ENCODE measurements at regions not wholly inside any gene's neighbourhood (a gene's known extent, or its start where the extent isn't known, plus 50 kb on each side); places are given as distances from the start of the nearest gene placed in this dataset.

- no peak for DNase-seq
- no peak overlapping the region for H3K4me2 ChIP-seq (ENCODE audit: low read length, poor library complexity, severe bottlenecking)
- H2AFZ ChIP-seq (ENCODE audit: low read depth, low read length) = no peak overlapping the region
- no peak overlapping the region for H4K91ac ChIP-seq (ENCODE audit: low read length)
- H3K27me3 ChIP-seq (ENCODE audit: control insufficient read depth in 1 of 2, insufficient read depth in 1 of 2, low read length in 2 of 2) = no peaks in the 10 kb centered on the region
- H3K79me1 ChIP-seq (replicated peaks; ENCODE audit: low read length, poor library complexity, severe bottlenecking) = no peaks in the 10 kb centered on the region
- H2BK120ac ChIP-seq (ENCODE audit: low read depth, low read length) = no peak overlapping the region
- H3K9ac ChIP-seq (ENCODE audit: low read length) = no peak overlapping the region
- no peak overlapping the region for H3K4me3 ChIP-seq (ENCODE audit: insufficient read depth in 1 of 2, low read depth in 1 of 2, low read length in 2 of 2)
- H3K36me3 ChIP-seq (ENCODE audit: control insufficient read depth in 1 of 2, insufficient read depth in 2 of 2, low read depth in 1 of 2, low read length in 2 of 2) = no peaks in the 10 kb centered on the region
- no peak overlapping the region for H2BK5ac ChIP-seq (ENCODE audit: low read depth, low read length, poor library complexity, severe bottlenecking)
- H3K18ac ChIP-seq (ENCODE audit: low read depth in 1 of 2, low read length in 2 of 2) = no peak overlapping the region
- H3K4me1 ChIP-seq (ENCODE audit: control insufficient read depth, insufficient read depth, low read depth, low read length) = no peaks in the 10 kb centered on the region
- H2BK12ac ChIP-seq (ENCODE audit: low read length in 2 of 2) = no peak overlapping the region
- no peak overlapping the region for H2BK15ac ChIP-seq (ENCODE audit: low read depth, poor library complexity, severe bottlenecking)
- H3K14ac ChIP-seq (ENCODE audit: low read length in 2 of 2) = no peak overlapping the region
- 73% methylated on average over 2 of the region's 2 CpGs for WGBS
- no peak overlapping the region for H3K27ac ChIP-seq (ENCODE audit: low read length, poor library complexity, severe bottlenecking)
- no peak overlapping the region for H2AK5ac ChIP-seq (ENCODE audit: low read length, severe bottlenecking)
- no peak overlapping the region for H4K8ac ChIP-seq (ENCODE audit: low read length)
- H3K23ac ChIP-seq (ENCODE audit: low read length in 2 of 2) = no peak overlapping the region
- H3K4ac ChIP-seq (ENCODE audit: low read depth in 1 of 2, low read length in 2 of 2) = no peak overlapping the region
- no peaks in the 10 kb centered on the region for H3K9me3 ChIP-seq (ENCODE audit: control insufficient read depth, low read length)
Observed at GRCh38 chr3:181974198-181974597, 262.5 kb downstream of the SOX2 start.

GRCh38 chr3:181976526-181976925, 264.8 kb downstream of the SOX2 start:
- no peak overlapping the region for H3K4me2 ChIP-seq (ENCODE audit: low read length, poor library complexity, severe bottlenecking)
- H2BK12ac ChIP-seq (ENCODE audit: low read length in 2 of 2) = no peak overlapping the region
- no peak overlapping the region for H3K14ac ChIP-seq (ENCODE audit: low read length in 2 of 2)
- H3K79me1 ChIP-seq (replicated peaks; ENCODE audit: low read length, poor library complexity, severe bottlenecking) = no peaks in the 10 kb centered on the region
- no peak overlapping the region for H3K27ac ChIP-seq (ENCODE audit: low read length, poor library complexity, severe bottlenecking)
- H2BK15ac ChIP-seq (ENCODE audit: low read depth, poor library complexity, severe bottlenecking) = no peak overlapping the region
- no CpG with 5 or more reads among the region's 1 CpG for WGBS
- no peak overlapping the region for H3K23ac ChIP-seq (ENCODE audit: low read length in 2 of 2)
- no peaks in the 10 kb centered on the region for H3K4me1 ChIP-seq (ENCODE audit: control insufficient read depth, insufficient read depth, low read depth, low read length)
- no peak overlapping the region for H2AK5ac ChIP-seq (ENCODE audit: low read length, severe bottlenecking)
- H2BK120ac ChIP-seq (ENCODE audit: low read depth, low read length) = no peak overlapping the region
- no peak overlapping the region for H2AFZ ChIP-seq (ENCODE audit: low read depth, low read length)
- H3K4me3 ChIP-seq (ENCODE audit: insufficient read depth in 1 of 2, low read depth in 1 of 2, low read length in 2 of 2) = no peak overlapping the region
- H3K36me3 ChIP-seq (ENCODE audit: control insufficient read depth in 1 of 2, insufficient read depth in 2 of 2, low read depth in 1 of 2, low read length in 2 of 2) = no peaks in the 10 kb centered on the region
- no peak overlapping the region for H3K4ac ChIP-seq (ENCODE audit: low read depth in 1 of 2, low read length in 2 of 2)
- no peak for DNase-seq
- H2BK5ac ChIP-seq (ENCODE audit: low read depth, low read length, poor library complexity, severe bottlenecking) = no peak overlapping the region
- no peak overlapping the region for H4K91ac ChIP-seq (ENCODE audit: low read length)
- no peak overlapping the region for H3K18ac ChIP-seq (ENCODE audit: low read depth in 1 of 2, low read length in 2 of 2)
- no peak overlapping the region for H3K9ac ChIP-seq (ENCODE audit: low read length)
- H3K9me3 ChIP-seq (ENCODE audit: control insufficient read depth, low read length) = peaks cover 4% of the 10 kb centered on the region
- H4K8ac ChIP-seq (ENCODE audit: low read length) = no peak overlapping the region
- H3K27me3 ChIP-seq (ENCODE audit: control insufficient read depth in 1 of 2, insufficient read depth in 1 of 2, low read length in 2 of 2) = no peaks in the 10 kb centered on the region

GRCh38 chr3:181985386-181985785, 273.7 kb downstream of the SOX2 start:
- H2BK5ac ChIP-seq (ENCODE audit: low read depth, low read length, poor library complexity, severe bottlenecking) = no peak overlapping the region
- no peak overlapping the region for H3K27ac ChIP-seq (ENCODE audit: low read length, poor library complexity, severe bottlenecking)
- H3K36me3 ChIP-seq (ENCODE audit: control insufficient read depth in 1 of 2, insufficient read depth in 2 of 2, low read depth in 1 of 2, low read length in 2 of 2) = no peaks in the 10 kb centered on the region
- no peaks in the 10 kb centered on the region for H3K27me3 ChIP-seq (ENCODE audit: control insufficient read depth in 1 of 2, insufficient read depth in 1 of 2, low read length in 2 of 2)
- H3K9ac ChIP-seq (ENCODE audit: low read length) = no peak overlapping the region
- no peak overlapping the region for H3K4me2 ChIP-seq (ENCODE audit: low read length, poor library complexity, severe bottlenecking)
- DNase-seq = no peak
- H3K14ac ChIP-seq (ENCODE audit: low read length in 2 of 2) = no peak overlapping the region
- H3K18ac ChIP-seq (ENCODE audit: low read depth in 1 of 2, low read length in 2 of 2) = no peak overlapping the region
- no peak overlapping the region for H3K4ac ChIP-seq (ENCODE audit: low read depth in 1 of 2, low read length in 2 of 2)
- H2AK5ac ChIP-seq (ENCODE audit: low read length, severe bottlenecking) = no peak overlapping the region
- H2BK15ac ChIP-seq (ENCODE audit: low read depth, poor library complexity, severe bottlenecking) = no peak overlapping the region
- H2AFZ ChIP-seq (ENCODE audit: low read depth, low read length) = no peak overlapping the region
- H3K9me3 ChIP-seq (ENCODE audit: control insufficient read depth, low read length) = peaks cover 3% of the 10 kb centered on the region
- no peaks in the 10 kb centered on the region for H3K4me1 ChIP-seq (ENCODE audit: control insufficient read depth, insufficient read depth, low read depth, low read length)
- H2BK120ac ChIP-seq (ENCODE audit: low read depth, low read length) = no peak overlapping the region
- H4K8ac ChIP-seq (ENCODE audit: low read length) = no peak overlapping the region
- H4K91ac ChIP-seq (ENCODE audit: low read length) = no peak overlapping the region
- H3K79me1 ChIP-seq (replicated peaks; ENCODE audit: low read length, poor library complexity, severe bottlenecking) = no peaks in the 10 kb centered on the region
- H3K23ac ChIP-seq (ENCODE audit: low read length in 2 of 2) = no peak overlapping the region
- no peak overlapping the region for H3K4me3 ChIP-seq (ENCODE audit: insufficient read depth in 1 of 2, low read depth in 1 of 2, low read length in 2 of 2)
- H2BK12ac ChIP-seq (ENCODE audit: low read length in 2 of 2) = no peak overlapping the region
- 90% methylated on average over 2 of the region's 2 CpGs for WGBS

- H3K14ac ChIP-seq (ENCODE audit: low read length in 2 of 2) = no peak overlapping the region
Observed at GRCh38 chr3:181987736-181988135, 276.0 kb downstream of the SOX2 start.

More at GRCh38 chr3:181987736-181988135, 276.0 kb downstream of the SOX2 start:
- H3K9me3 ChIP-seq (ENCODE audit: control insufficient read depth, low read length) = peaks cover 1% of the 10 kb centered on the region
- H3K4me1 ChIP-seq (ENCODE audit: control insufficient read depth, insufficient read depth, low read depth, low read length) = no peaks in the 10 kb centered on the region
- 83% methylated on average over 4 of the region's 4 CpGs for WGBS
- no peak overlapping the region for H2BK5ac ChIP-seq (ENCODE audit: low read depth, low read length, poor library complexity, severe bottlenecking)
- no peak overlapping the region for H3K23ac ChIP-seq (ENCODE audit: low read length in 2 of 2)
- no peak overlapping the region for H2BK15ac ChIP-seq (ENCODE audit: low read depth, poor library complexity, severe bottlenecking)
- H4K91ac ChIP-seq (ENCODE audit: low read length) = no peak overlapping the region
- no peak overlapping the region for H3K4ac ChIP-seq (ENCODE audit: low read depth in 1 of 2, low read length in 2 of 2)
- no peak overlapping the region for H2AFZ ChIP-seq (ENCODE audit: low read depth, low read length)
- H3K27ac ChIP-seq (ENCODE audit: low read length, poor library complexity, severe bottlenecking) = no peak overlapping the region
- no peak overlapping the region for H2BK12ac ChIP-seq (ENCODE audit: low read length in 2 of 2)
- no peaks in the 10 kb centered on the region for H3K79me1 ChIP-seq (replicated peaks; ENCODE audit: low read length, poor library complexity, severe bottlenecking)
- no peak overlapping the region for H3K18ac ChIP-seq (ENCODE audit: low read depth in 1 of 2, low read length in 2 of 2)
- no peak overlapping the region for H3K4me2 ChIP-seq (ENCODE audit: low read length, poor library complexity, severe bottlenecking)
- no peak overlapping the region for H2BK120ac ChIP-seq (ENCODE audit: low read depth, low read length)
- H3K27me3 ChIP-seq (ENCODE audit: control insufficient read depth in 1 of 2, insufficient read depth in 1 of 2, low read length in 2 of 2) = no peaks in the 10 kb centered on the region
- DNase-seq = no peak
- no peak overlapping the region for H2AK5ac ChIP-seq (ENCODE audit: low read length, severe bottlenecking)
- H4K8ac ChIP-seq (ENCODE audit: low read length) = no peak overlapping the region
- no peak overlapping the region for H3K4me3 ChIP-seq (ENCODE audit: insufficient read depth in 1 of 2, low read depth in 1 of 2, low read length in 2 of 2)
- no peaks in the 10 kb centered on the region for H3K36me3 ChIP-seq (ENCODE audit: control insufficient read depth in 1 of 2, insufficient read depth in 2 of 2, low read depth in 1 of 2, low read length in 2 of 2)
- H3K9ac ChIP-seq (ENCODE audit: low read length) = no peak overlapping the region
